ENCODE measurements at regions not wholly inside any gene's neighbourhood (a gene's known extent, or its start where the extent isn't known, plus 50 kb on each side); places are given as distances from the start of the nearest gene placed in this dataset.

DNA sequence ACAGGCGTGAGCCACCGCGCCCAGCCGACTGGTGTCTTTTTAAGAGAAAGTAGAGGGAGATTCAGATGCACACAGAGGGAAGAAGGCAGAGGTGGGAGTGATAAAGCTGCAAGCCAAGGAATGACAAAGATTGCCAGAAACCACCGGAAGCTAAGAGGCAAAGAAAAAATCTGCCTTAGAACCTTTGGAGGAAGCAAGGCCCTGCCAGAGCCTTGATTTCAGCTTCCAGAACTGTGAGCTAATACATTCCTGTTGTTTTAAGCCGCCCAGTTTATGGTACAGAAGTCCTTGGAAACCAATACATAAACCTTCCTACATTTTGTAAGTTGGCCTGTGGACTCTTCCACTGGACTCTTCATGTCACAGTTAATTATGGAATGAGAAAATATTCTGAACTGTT is 71.7 kb upstream of the SOX21 start:
- TF ChIP-seq, protein P1, sequence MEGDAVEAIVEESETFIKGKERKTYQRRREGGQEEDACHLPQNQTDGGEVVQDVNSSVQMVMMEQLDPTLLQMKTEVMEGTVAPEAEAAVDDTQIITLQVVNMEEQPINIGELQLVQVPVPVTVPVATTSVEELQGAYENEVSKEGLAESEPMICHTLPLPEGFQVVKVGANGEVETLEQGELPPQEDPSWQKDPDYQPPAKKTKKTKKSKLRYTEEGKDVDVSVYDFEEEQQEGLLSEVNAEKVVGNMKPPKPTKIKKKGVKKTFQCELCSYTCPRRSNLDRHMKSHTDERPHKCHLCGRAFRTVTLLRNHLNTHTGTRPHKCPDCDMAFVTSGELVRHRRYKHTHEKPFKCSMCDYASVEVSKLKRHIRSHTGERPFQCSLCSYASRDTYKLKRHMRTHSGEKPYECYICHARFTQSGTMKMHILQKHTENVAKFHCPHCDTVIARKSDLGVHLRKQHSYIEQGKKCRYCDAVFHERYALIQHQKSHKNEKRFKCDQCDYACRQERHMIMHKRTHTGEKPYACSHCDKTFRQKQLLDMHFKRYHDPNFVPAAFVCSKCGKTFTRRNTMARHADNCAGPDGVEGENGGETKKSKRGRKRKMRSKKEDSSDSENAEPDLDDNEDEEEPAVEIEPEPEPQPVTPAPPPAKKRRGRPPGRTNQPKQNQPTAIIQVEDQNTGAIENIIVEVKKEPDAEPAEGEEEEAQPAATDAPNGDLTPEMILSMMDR (IDR thresholded peaks at IDR 0.05; ENCODE audit: insufficient read depth, low read length, severe bottlenecking): no peak
- Histone ChIP-seq H3K27me3 (ENCODE audit: control insufficient read depth, insufficient read depth, low read length) (no peaks in the 10 kb centered on the region), H3K36me3 (ENCODE audit: control insufficient read depth, insufficient read depth, low read length) (no peaks in the 10 kb centered on the region), H3K4me3 (ENCODE audit: low read depth, low read length) (no peak overlapping the region)
- DNase-seq (ENCODE audit: low read depth): no peak
- no peak for FAIRE-seq

DNA sequence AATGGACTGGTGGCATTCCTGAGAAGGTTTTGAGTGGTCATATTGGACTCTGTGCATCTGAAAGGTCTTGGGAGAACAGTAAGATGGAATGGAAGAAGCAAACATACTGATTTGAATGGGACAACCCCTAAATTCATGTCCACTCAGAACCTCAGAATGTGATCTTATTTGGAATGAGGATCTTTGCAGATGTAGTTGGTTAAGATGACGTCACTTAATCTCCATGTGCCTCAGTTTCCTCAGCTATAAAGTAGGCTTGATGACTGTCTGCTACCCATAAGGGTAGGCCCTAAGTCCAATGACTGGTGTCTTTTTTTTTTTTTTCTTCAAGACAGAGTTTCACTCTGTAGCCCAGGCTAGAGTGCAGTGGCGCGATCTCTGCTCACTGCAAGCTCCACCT is 71.1 kb upstream of the SOX21 start:
- no peaks in the 10 kb centered on the region for H3K27me3 ChIP-seq (ENCODE audit: control insufficient read depth, insufficient read depth, low read length)
- TF ChIP-seq, protein P1 (IDR thresholded peaks at IDR 0.05; ENCODE audit: insufficient read depth, low read length, severe bottlenecking): no peak
- H3K4me3 ChIP-seq (ENCODE audit: low read depth, low read length): no peak overlapping the region
- no peaks in the 10 kb centered on the region for H3K36me3 ChIP-seq (ENCODE audit: control insufficient read depth, insufficient read depth, low read length)
- DNase-seq (ENCODE audit: low read depth) (no peak), FAIRE-seq (no peak)

DNA sequence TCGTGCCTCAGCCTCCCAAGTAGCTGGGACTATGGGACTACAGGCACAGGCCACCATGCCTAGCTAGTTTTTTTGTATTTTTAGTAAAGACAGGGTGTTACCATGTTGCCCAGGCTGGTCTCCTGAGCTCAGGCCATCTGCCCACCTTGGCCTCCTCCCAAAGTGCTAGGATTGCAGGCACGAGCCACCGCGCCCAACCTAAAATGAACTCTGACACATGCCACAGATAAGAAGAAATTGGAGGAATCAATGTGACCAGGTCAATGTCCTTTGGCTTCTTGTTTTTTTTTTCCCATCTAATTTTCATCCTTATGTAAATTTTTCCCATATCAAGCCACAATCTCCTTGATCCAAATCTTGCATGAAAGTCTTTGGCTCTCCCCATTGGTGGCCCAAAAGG is 68.1 kb upstream of the SOX21 start:
- TF ChIP-seq, protein P1 (IDR thresholded peaks at IDR 0.05; ENCODE audit: insufficient read depth, low read length, severe bottlenecking): no peak
- H3K4me3 ChIP-seq (ENCODE audit: low read depth, low read length): no peak overlapping the region
- no peaks in the 10 kb centered on the region for H3K27me3 ChIP-seq (ENCODE audit: control insufficient read depth, insufficient read depth, low read length)
- DNase-seq (ENCODE audit: low read depth): no peak
- FAIRE-seq: no peak
- no peaks in the 10 kb centered on the region for H3K36me3 ChIP-seq (ENCODE audit: control insufficient read depth, insufficient read depth, low read length)

DNA sequence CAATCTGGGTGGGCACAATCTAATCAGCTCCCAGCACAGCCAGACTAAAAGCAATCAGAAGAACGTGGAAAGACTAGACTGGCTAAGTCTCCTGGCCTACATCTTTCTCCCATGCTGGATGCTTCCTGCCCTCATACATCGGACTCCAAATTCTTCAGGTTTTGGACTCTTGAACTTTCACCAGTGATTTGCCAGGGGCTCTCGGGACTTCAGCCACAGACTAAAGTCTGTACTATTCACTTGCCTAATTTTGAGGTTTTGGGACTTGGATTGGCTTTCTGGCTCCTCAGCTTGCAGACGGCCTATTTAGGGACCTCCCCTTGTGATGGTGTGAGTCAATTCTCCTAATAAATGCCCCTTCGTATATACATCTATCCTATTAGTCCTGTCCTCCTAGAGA is 66.6 kb upstream of the SOX21 start:
- Histone ChIP-seq H3K36me3 (ENCODE audit: control insufficient read depth, insufficient read depth, low read length) (no peaks in the 10 kb centered on the region), H3K27me3 (ENCODE audit: control insufficient read depth, insufficient read depth, low read length) (no peaks in the 10 kb centered on the region), H3K4me3 (ENCODE audit: low read depth, low read length) (no peak overlapping the region)
- TF ChIP-seq, protein P1 (IDR thresholded peaks at IDR 0.05; ENCODE audit: insufficient read depth, low read length, severe bottlenecking): no peak
- FAIRE-seq: no peak
- DNase-seq (ENCODE audit: low read depth): no peak

DNA sequence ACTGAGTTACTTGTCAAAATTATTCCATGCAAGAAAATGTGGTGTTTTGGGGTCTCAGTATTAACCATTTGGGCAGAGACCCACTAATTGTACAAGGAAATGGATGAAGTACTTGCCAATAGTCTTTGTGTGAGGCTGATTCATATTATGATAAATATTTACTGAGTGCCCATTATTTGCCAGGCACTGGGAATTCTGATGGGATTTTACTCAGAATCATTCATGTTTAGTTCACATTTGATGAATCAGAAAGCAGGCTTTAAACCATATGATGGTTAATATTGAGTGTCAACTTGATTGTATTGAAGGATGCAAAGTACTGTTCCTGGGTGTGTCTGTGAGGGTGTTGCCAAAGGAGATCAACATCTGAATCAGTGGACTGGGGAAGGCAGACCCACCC is 66.2 kb upstream of the SOX21 start:
- Histone ChIP-seq H3K4me3 (ENCODE audit: low read depth, low read length) (no peak overlapping the region), H3K36me3 (ENCODE audit: control insufficient read depth, insufficient read depth, low read length) (no peaks in the 10 kb centered on the region), H3K27me3 (ENCODE audit: control insufficient read depth, insufficient read depth, low read length) (no peaks in the 10 kb centered on the region)
- DNase-seq (ENCODE audit: low read depth) (no peak), FAIRE-seq (no peak)
- TF ChIP-seq, protein P1 (IDR thresholded peaks at IDR 0.05; ENCODE audit: insufficient read depth, low read length, severe bottlenecking): no peak

DNA sequence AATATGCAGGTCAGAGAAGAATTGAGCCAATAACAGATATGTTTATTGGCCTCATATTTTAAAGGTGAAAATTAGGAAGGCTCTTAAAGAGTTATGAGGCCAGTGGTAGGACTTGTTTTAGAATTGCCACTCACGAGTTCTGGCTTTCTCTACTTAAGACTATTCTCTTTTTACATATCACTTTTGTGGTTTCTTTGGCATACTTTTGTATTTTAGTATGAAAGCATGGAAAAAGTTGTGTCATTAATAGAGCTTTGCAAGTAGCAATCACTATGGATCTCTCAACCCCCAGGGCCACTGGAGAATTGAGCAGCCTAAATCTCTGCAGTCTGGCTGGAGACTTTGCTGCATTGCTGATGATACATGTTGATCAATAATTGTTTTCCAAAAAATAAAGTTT is 64.6 kb upstream of the SOX21 start:
- no peak for DNase-seq (ENCODE audit: low read depth)

More for the DNA sequence above, 64.6 kb upstream of the SOX21 start:
- FAIRE-seq: no peak
- Histone ChIP-seq H3K27me3 (ENCODE audit: control insufficient read depth, insufficient read depth, low read length) (no peaks in the 10 kb centered on the region), H3K4me3 (ENCODE audit: low read depth, low read length) (no peak overlapping the region), H3K36me3 (ENCODE audit: control insufficient read depth, insufficient read depth, low read length) (no peaks in the 10 kb centered on the region)
- TF ChIP-seq, protein P1 (IDR thresholded peaks at IDR 0.05; ENCODE audit: insufficient read depth, low read length, severe bottlenecking): no peak

Measured in bronchial epithelial cell (primary cell).